ENCODE measurements at regions not wholly inside any gene's neighbourhood (a gene's known extent, or its start where the extent isn't known, plus 50 kb on each side); places are given as distances from the start of the nearest gene placed in this dataset.

DNA sequence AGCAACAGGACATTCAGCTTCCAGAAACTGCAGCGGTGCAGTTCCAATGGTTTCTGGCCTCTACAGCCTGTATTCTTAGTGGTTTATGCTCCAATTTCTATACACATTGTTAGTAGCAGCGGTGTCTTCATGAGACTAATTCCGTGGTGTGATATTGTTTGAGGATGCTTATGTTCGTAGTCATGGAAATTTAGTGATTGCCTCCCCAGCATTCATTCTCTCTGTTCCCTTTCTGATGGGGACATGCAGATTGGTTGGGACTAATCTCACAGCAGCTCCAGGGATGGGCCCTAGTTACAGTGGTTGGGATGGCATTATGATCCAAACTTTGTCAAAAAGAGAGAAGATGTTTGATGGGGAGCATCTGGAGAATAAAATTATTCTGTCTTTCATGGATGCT lies 208.6 kb downstream of the CD47 start:
- TF ChIP-seq, protein P1, sequence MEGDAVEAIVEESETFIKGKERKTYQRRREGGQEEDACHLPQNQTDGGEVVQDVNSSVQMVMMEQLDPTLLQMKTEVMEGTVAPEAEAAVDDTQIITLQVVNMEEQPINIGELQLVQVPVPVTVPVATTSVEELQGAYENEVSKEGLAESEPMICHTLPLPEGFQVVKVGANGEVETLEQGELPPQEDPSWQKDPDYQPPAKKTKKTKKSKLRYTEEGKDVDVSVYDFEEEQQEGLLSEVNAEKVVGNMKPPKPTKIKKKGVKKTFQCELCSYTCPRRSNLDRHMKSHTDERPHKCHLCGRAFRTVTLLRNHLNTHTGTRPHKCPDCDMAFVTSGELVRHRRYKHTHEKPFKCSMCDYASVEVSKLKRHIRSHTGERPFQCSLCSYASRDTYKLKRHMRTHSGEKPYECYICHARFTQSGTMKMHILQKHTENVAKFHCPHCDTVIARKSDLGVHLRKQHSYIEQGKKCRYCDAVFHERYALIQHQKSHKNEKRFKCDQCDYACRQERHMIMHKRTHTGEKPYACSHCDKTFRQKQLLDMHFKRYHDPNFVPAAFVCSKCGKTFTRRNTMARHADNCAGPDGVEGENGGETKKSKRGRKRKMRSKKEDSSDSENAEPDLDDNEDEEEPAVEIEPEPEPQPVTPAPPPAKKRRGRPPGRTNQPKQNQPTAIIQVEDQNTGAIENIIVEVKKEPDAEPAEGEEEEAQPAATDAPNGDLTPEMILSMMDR (conservative IDR thresholded peaks at IDR 0.05) = no peak
- no peaks in the 10 kb centered on the region; a peak in 1 of 7 replicates for H3K36me3 Mint-ChIP-seq (ENCODE audit: insufficient read depth in 1 of 3, low read depth in 3 of 3)
- Histone ChIP-seq H3K18ac (ENCODE audit: insufficient read length, low read depth, low read length) (no peak overlapping the region), H3K56ac (ENCODE audit: insufficient read length, low read depth, low read length) (no peak overlapping the region), H3T11ph (ENCODE audit: low read length) (no peak overlapping the region), H4K5ac (ENCODE audit: insufficient read length, low read depth, low read length) (no peak overlapping the region), H4K20me1 (ENCODE audit: control insufficient read depth, insufficient read depth, insufficient read length) (no peaks in the 10 kb centered on the region), H3K27ac (ENCODE audit: insufficient read length, low read depth, low read length) (no peak overlapping the region), H3K79me2 (ENCODE audit: insufficient read depth, low read length) (no peaks in the 10 kb centered on the region), H2BK12ac (ENCODE audit: insufficient read length, low read depth, low read length) (no peak overlapping the region), H2BK15ac (ENCODE audit: low read depth, low read length) (no peak overlapping the region), H2BK20ac (ENCODE audit: low read depth, low read length, poor library complexity, severe bottlenecking) (no peak overlapping the region), H2AFZ (ENCODE audit: low read length) (no peak overlapping the region), H3K27me3 (ENCODE audit: insufficient read depth, low read length) (no peaks in the 10 kb centered on the region), H3K4me2 (ENCODE audit: insufficient read depth, insufficient read length, low read length) (no peak overlapping the region), H3K9me3 (ENCODE audit: control insufficient read depth, low read depth, low read length) (no peaks in the 10 kb centered on the region), H2AK5ac (ENCODE audit: insufficient read length, low read length) (no peak overlapping the region), H3K4ac (ENCODE audit: low read depth, low read length) (no peak overlapping the region), H4K8ac (replicated peaks; ENCODE audit: insufficient read length, low read depth, low read length) (no peak overlapping the region), H2BK5ac (ENCODE audit: insufficient read length, low read length) (no peak overlapping the region), H3K14ac (ENCODE audit: insufficient read depth, low read length) (no peak overlapping the region), H3K23me2 (ENCODE audit: insufficient read length, low read depth, low read length, poor library complexity, severe bottlenecking) (no peaks in the 10 kb centered on the region), H3K79me1 (ENCODE audit: insufficient read depth, low read depth, low read length, poor library complexity, severe bottlenecking) (no peaks in the 10 kb centered on the region), H4K91ac (ENCODE audit: insufficient read length, low read depth, low read length) (no peak overlapping the region), H3K4me1 (ENCODE audit: insufficient read depth, low read length) (peaks cover 5% of the 10 kb centered on the region; the same call in 1 of the 2 replicates), H2BK120ac (ENCODE audit: low read depth, low read length, poor library complexity, severe bottlenecking) (no peak overlapping the region), H3K9ac (ENCODE audit: extremely low read depth, insufficient read length, low read length) (no peak overlapping the region), H3K23ac (ENCODE audit: insufficient read length, low read depth, low read length) (no peak overlapping the region)
- H3K27ac Mint-ChIP-seq = no peak overlapping the region
- peaks cover 9 to 10% of the 10 kb centered on the region in 2 experiments for H3K4me1 Mint-ChIP-seq
- H3K9me3 Mint-ChIP-seq = no peaks in the 10 kb centered on the region
- H3K4me3 Mint-ChIP-seq = no peak overlapping the region
- WGBS (ENCODE audit: extremely low coverage, insufficient read length, low lambda C conversion rate) = no CpG with 5 or more reads among the region's 4 CpGs
- H3K27me3 Mint-ChIP-seq (ENCODE audit: low read depth) = no peaks in the 10 kb centered on the region; the same call in 1 of the 2 replicates
- no peak for DNase-seq

All from H9 (cell line).